ENCODE measurements at regions not wholly inside any gene's neighbourhood (a gene's known extent, or its start where the extent isn't known, plus 50 kb on each side); places are given as distances from the start of the nearest gene placed in this dataset.

GRCh38 chr9:86829496-86830046 is 117.7 kb downstream of the GAS1 start:
- DNase-seq = no peak

GRCh38 chr9:86828631-86829030 is 118.7 kb downstream of the GAS1 start:
- DNase-seq = peak; percentile 25 to 43 (median 35)

GRCh38 chr9:86827893-86828292 is 119.4 kb downstream of the GAS1 start:
- DNase-seq = no peak

GRCh38 chr9:86825299-86825698 is 122.0 kb downstream of the GAS1 start:
- no peak for DNase-seq

- no peak for DNase-seq
Measured at GRCh38 chr9:86822006-86822801, 125.1 kb downstream of the GAS1 start.

- DNase-seq = no peak
Measured at GRCh38 chr9:86821006-86821845, 126.1 kb downstream of the GAS1 start.

- DNase-seq = no peak
Measured at GRCh38 chr9:86819552-86819951, 127.8 kb downstream of the GAS1 start.

- no peak for DNase-seq
Measured at GRCh38 chr9:86818636-86819035, 128.7 kb downstream of the GAS1 start.

GRCh38 chr9:86816868-86817267 is 130.4 kb downstream of the GAS1 start:
- no peak for DNase-seq

GRCh38 chr9:86816366-86816765 is 130.9 kb downstream of the GAS1 start:
- DNase-seq = peak in 2 of 3 donors; percentile 7 to 11

GRCh38 chr9:86812616-86813015 is 134.7 kb downstream of the GAS1 start:
- no peak for DNase-seq

GRCh38 chr9:86809759-86810367 is 137.4 kb downstream of the GAS1 start:
- no peak for DNase-seq

- DNase-seq = no peak
Measured at GRCh38 chr9:86809151-86809550, 138.2 kb downstream of the GAS1 start.

GRCh38 chr9:86807367-86807976 is 139.8 kb downstream of the GAS1 start:
- no peak for DNase-seq

- no peak for DNase-seq
Measured at GRCh38 chr9:86804011-86804410, 143.3 kb downstream of the GAS1 start.

GRCh38 chr9:86802900-86803673 is 144.2 kb downstream of the GAS1 start:
- no peak for DNase-seq

- no peak for DNase-seq
Measured at GRCh38 chr9:86801246-86801645, 146.1 kb downstream of the GAS1 start.

GRCh38 chr9:86800681-86801080 is 146.6 kb downstream of the GAS1 start:
- DNase-seq = no peak

GRCh38 chr9:86798966-86799365 is 148.3 kb downstream of the GAS1 start:
- no peak for DNase-seq

GRCh38 chr9:86796666-86797065 is 150.6 kb downstream of the GAS1 start:
- DNase-seq = no peak

GRCh38 chr9:86795823-86796553 is 151.3 kb downstream of the GAS1 start:
- DNase-seq = no peak

All from suppressor macrophage treated with lipopolysaccharide for 1 hour (primary cell).